Activated naive CD8-positive, alpha-beta T cell treated with anti-CD3 and anti-CD28 coated beads, Interleukin-2, amount 10 ng/mL, durations not matched to agents 7 days and 5 days (primary cell): ENCODE measurements at regions not wholly inside any gene's neighbourhood (a gene's known extent, or its start where the extent isn't known, plus 50 kb on each side); places are given as distances from the start of the nearest gene placed in this dataset.

Experiments
- ATAC-seq: fragments of 150-1000 bp; cut with Tn5 transposase; one replicate; pipeline ENCODE4 v1.10.0; 2021; ENCODE audit warnings: low read depth, moderate library complexity
- POLR2A ChIA-PET: fragments of 350-600 bp; sonication (Branson Sonifier 250); formaldehyde crosslinking; loops from one replicate; lab custom pipeline; 2021; ENCODE audit warnings: antibody characterized with exemption; lab: Charles Lee
- DNase-seq: peaks from one replicate; pipeline ENCODE4 v3.0.0; 2021
- H3K27ac Mint-ChIP-seq: one replicate; pipeline ENCODE4 v1.8.0; 2022; ENCODE audit warnings: mild to moderate bottlenecking, mixed read lengths
- H3K27me3 Mint-ChIP-seq: one replicate; pipeline ENCODE4 v1.8.0; 2022; ENCODE audit warnings: mild to moderate bottlenecking, moderate library complexity, mixed read lengths
- H3K36me3 Mint-ChIP-seq: one replicate; pipeline ENCODE4 v1.8.0; 2021; ENCODE audit warnings: mild to moderate bottlenecking, mixed read lengths
- H3K4me1 Mint-ChIP-seq: one replicate; pipeline ENCODE4 v1.8.0; 2021; ENCODE audit warnings: mixed read lengths
- H3K4me3 Mint-ChIP-seq: one replicate; pipeline ENCODE4 v1.8.0; 2022; ENCODE audit warnings: mild to moderate bottlenecking, moderate library complexity, mixed read lengths
- H3K9me3 Mint-ChIP-seq: one replicate; pipeline ENCODE4 v1.8.0; 2021; ENCODE audit warnings: mixed read lengths

- Mint-ChIP-seq H3K36me3 (no peaks in the 10 kb centered on the region), H3K27ac (no peak overlapping the region), H3K9me3 (no peaks in the 10 kb centered on the region)
Measured at GRCh38 chr3:144415492-144415891, 443.9 kb downstream of the DIPK2A start.

GRCh38 chr3:144424606-144425005 is 453.0 kb downstream of the DIPK2A start:
- POLR2A ChIA-PET = no interaction called here
- Mint-ChIP-seq H3K4me3 (no peak overlapping the region), H3K9me3 (no peaks in the 10 kb centered on the region), H3K27ac (no peak overlapping the region), H3K27me3 (peaks cover 2% of the 10 kb centered on the region), H3K4me1 (no peaks in the 10 kb centered on the region), H3K36me3 (no peaks in the 10 kb centered on the region)
- DNase-seq (no peak), ATAC-seq (no peak)

More at GRCh38 chr3:144415492-144415891, 443.9 kb downstream of the DIPK2A start:
- H3K27me3 Mint-ChIP-seq = no peaks in the 10 kb centered on the region
- H3K4me3 Mint-ChIP-seq = no peak overlapping the region
- no peaks in the 10 kb centered on the region for H3K4me1 Mint-ChIP-seq
- DNase-seq (no peak), ATAC-seq (no peak)
- POLR2A ChIA-PET = no interaction called here

- Mint-ChIP-seq H3K27me3 (peaks cover 2% of the 10 kb centered on the region), H3K36me3 (no peaks in the 10 kb centered on the region), H3K4me1 (no peaks in the 10 kb centered on the region), H3K4me3 (no peak overlapping the region), H3K27ac (no peak overlapping the region), H3K9me3 (no peaks in the 10 kb centered on the region)
- POLR2A ChIA-PET = no interaction called here
- ATAC-seq = no peak
- DNase-seq = no peak
Measured at GRCh38 chr3:144426366-144426765, 454.7 kb downstream of the DIPK2A start.

- Mint-ChIP-seq H3K4me1 (no peaks in the 10 kb centered on the region), H3K27me3 (peaks cover 2% of the 10 kb centered on the region), H3K9me3 (no peaks in the 10 kb centered on the region), H3K27ac (no peak overlapping the region), H3K36me3 (no peaks in the 10 kb centered on the region), H3K4me3 (no peak overlapping the region)
- POLR2A ChIA-PET = no interaction called here
- ATAC-seq (no peak), DNase-seq (no peak)
Measured at GRCh38 chr3:144426967-144427366, 455.3 kb downstream of the DIPK2A start.

- no peaks in the 10 kb centered on the region for H3K9me3 Mint-ChIP-seq
- H3K27ac Mint-ChIP-seq = no peak overlapping the region
- DNase-seq (no peak), ATAC-seq (no peak)
- H3K36me3 Mint-ChIP-seq = no peaks in the 10 kb centered on the region
- H3K27me3 Mint-ChIP-seq = peaks cover 2% of the 10 kb centered on the region
- no peaks in the 10 kb centered on the region for H3K4me1 Mint-ChIP-seq
- POLR2A ChIA-PET = no interaction called here
- no peak overlapping the region for H3K4me3 Mint-ChIP-seq
Measured at GRCh38 chr3:144429719-144430121, 458.1 kb downstream of the DIPK2A start.

- Mint-ChIP-seq H3K4me1 (no peaks in the 10 kb centered on the region), H3K27me3 (no peaks in the 10 kb centered on the region), H3K4me3 (no peak overlapping the region), H3K27ac (no peak overlapping the region), H3K9me3 (no peaks in the 10 kb centered on the region), H3K36me3 (no peaks in the 10 kb centered on the region)
- DNase-seq (no peak), ATAC-seq (no peak)
- POLR2A ChIA-PET = no interaction called here
Measured at GRCh38 chr3:144431134-144431533, 459.5 kb downstream of the DIPK2A start.

- H3K27ac Mint-ChIP-seq = no peak overlapping the region
Measured at GRCh38 chr3:144433006-144433405, 461.4 kb downstream of the DIPK2A start.

GRCh38 chr3:144437989-144438388 is 466.4 kb downstream of the DIPK2A start:
- ATAC-seq = no peak
- POLR2A ChIA-PET = no interaction called here

More at GRCh38 chr3:144433006-144433405, 461.4 kb downstream of the DIPK2A start:
- DNase-seq (no peak), ATAC-seq (no peak)
- H3K4me1 Mint-ChIP-seq = no peaks in the 10 kb centered on the region
- H3K36me3 Mint-ChIP-seq = no peaks in the 10 kb centered on the region
- no peaks in the 10 kb centered on the region for H3K9me3 Mint-ChIP-seq
- no peak overlapping the region for H3K4me3 Mint-ChIP-seq
- POLR2A ChIA-PET = no interaction called here
- no peaks in the 10 kb centered on the region for H3K27me3 Mint-ChIP-seq

GRCh38 chr3:144444061-144444460 is 472.4 kb downstream of the DIPK2A start:
- H3K4me1 Mint-ChIP-seq = no peaks in the 10 kb centered on the region
- no peaks in the 10 kb centered on the region for H3K9me3 Mint-ChIP-seq
- H3K27ac Mint-ChIP-seq = no peak overlapping the region
- DNase-seq = no peak
- ATAC-seq = no peak
- H3K4me3 Mint-ChIP-seq = no peak overlapping the region
- no peaks in the 10 kb centered on the region for H3K27me3 Mint-ChIP-seq
- POLR2A ChIA-PET = no interaction called here
- no peaks in the 10 kb centered on the region for H3K36me3 Mint-ChIP-seq

More at GRCh38 chr3:144437989-144438388, 466.4 kb downstream of the DIPK2A start:
- no peak overlapping the region for H3K27ac Mint-ChIP-seq
- DNase-seq = no peak
- H3K36me3 Mint-ChIP-seq = no peaks in the 10 kb centered on the region
- H3K9me3 Mint-ChIP-seq = no peaks in the 10 kb centered on the region
- no peak overlapping the region for H3K4me3 Mint-ChIP-seq
- no peaks in the 10 kb centered on the region for H3K4me1 Mint-ChIP-seq
- H3K27me3 Mint-ChIP-seq = no peaks in the 10 kb centered on the region

GRCh38 chr3:144444546-144444945 is 472.9 kb downstream of the DIPK2A start:
- no peaks in the 10 kb centered on the region for H3K27me3 Mint-ChIP-seq
- POLR2A ChIA-PET = no interaction called here
- H3K9me3 Mint-ChIP-seq = no peaks in the 10 kb centered on the region
- H3K27ac Mint-ChIP-seq = no peak overlapping the region
- H3K36me3 Mint-ChIP-seq = no peaks in the 10 kb centered on the region
- no peaks in the 10 kb centered on the region for H3K4me1 Mint-ChIP-seq
- no peak overlapping the region for H3K4me3 Mint-ChIP-seq
- ATAC-seq = no peak
- DNase-seq = no peak

GRCh38 chr3:144455841-144456440 is 484.3 kb downstream of the DIPK2A start:
- ATAC-seq = no peak
- POLR2A ChIA-PET = no interaction called here
- Mint-ChIP-seq H3K27me3 (no peaks in the 10 kb centered on the region), H3K27ac (no peak overlapping the region), H3K36me3 (no peaks in the 10 kb centered on the region), H3K9me3 (no peaks in the 10 kb centered on the region), H3K4me3 (no peak overlapping the region), H3K4me1 (no peaks in the 10 kb centered on the region)
- DNase-seq = no peak

- Mint-ChIP-seq H3K9me3 (no peaks in the 10 kb centered on the region), H3K36me3 (no peaks in the 10 kb centered on the region), H3K4me3 (no peak overlapping the region), H3K4me1 (no peaks in the 10 kb centered on the region), H3K27ac (no peak overlapping the region), H3K27me3 (no peaks in the 10 kb centered on the region)
- POLR2A ChIA-PET = no interaction called here
- DNase-seq (no peak), ATAC-seq (no peak)
Measured at GRCh38 chr3:144457758-144458157, 486.1 kb downstream of the DIPK2A start.

- Mint-ChIP-seq H3K27ac (no peak overlapping the region), H3K27me3 (no peaks in the 10 kb centered on the region), H3K4me3 (no peak overlapping the region), H3K9me3 (no peaks in the 10 kb centered on the region), H3K4me1 (no peaks in the 10 kb centered on the region), H3K36me3 (no peaks in the 10 kb centered on the region)
- no peak for ATAC-seq
- POLR2A ChIA-PET = no interaction called here
- no peak for DNase-seq
Measured at GRCh38 chr3:144458283-144458682, 486.7 kb downstream of the DIPK2A start.

- H3K4me1 Mint-ChIP-seq = no peaks in the 10 kb centered on the region
- no peak overlapping the region for H3K27ac Mint-ChIP-seq
- no peak overlapping the region for H3K4me3 Mint-ChIP-seq
- DNase-seq = no peak
- no peaks in the 10 kb centered on the region for H3K9me3 Mint-ChIP-seq
- POLR2A ChIA-PET = no interaction called here
- ATAC-seq = no peak
- H3K27me3 Mint-ChIP-seq = no peaks in the 10 kb centered on the region
- H3K36me3 Mint-ChIP-seq = no peaks in the 10 kb centered on the region
Measured at GRCh38 chr3:144462337-144462736, 490.7 kb downstream of the DIPK2A start.

- no peak for DNase-seq
- Mint-ChIP-seq H3K9me3 (no peaks in the 10 kb centered on the region), H3K4me1 (no peaks in the 10 kb centered on the region), H3K4me3 (no peak overlapping the region), H3K27ac (no peak overlapping the region), H3K36me3 (no peaks in the 10 kb centered on the region), H3K27me3 (no peaks in the 10 kb centered on the region)
- ATAC-seq = no peak
- POLR2A ChIA-PET = no interaction called here
Measured at GRCh38 chr3:144463911-144464310, 492.3 kb downstream of the DIPK2A start.
